NCI-H2029 treated with DMSO at 0.1 percent for 48 hours (cell line): ENCODE measurements at regions not wholly inside any gene's neighbourhood (a gene's known extent, or its start where the extent isn't known, plus 50 kb on each side); places are given as distances from the start of the nearest gene placed in this dataset.
"Not testable (repeated sequence)": the region's sequence is repeated elsewhere in the genome, so short reads cannot be mapped to it uniquely, and the experiment has no call there.

ENCODE experiments used
- DNase-seq: peaks from one replicate; lab custom pipeline; 2025; lab: John Stamatoyannopoulos, UW

- DNase-seq: no peak
These were observed 731.2 kb downstream of the TDRD15 start for GRCh38 chr2:21854938-21855337.

GRCh38 chr2:21856708-21857107 is 732.9 kb downstream of the TDRD15 start:
- no peak for DNase-seq

GRCh38 chr2:21860907-21861306 is 737.1 kb downstream of the TDRD15 start:
- no peak for DNase-seq

GRCh38 chr2:21866316-21866715 is 742.5 kb downstream of the TDRD15 start:
- no peak for DNase-seq

DNA sequence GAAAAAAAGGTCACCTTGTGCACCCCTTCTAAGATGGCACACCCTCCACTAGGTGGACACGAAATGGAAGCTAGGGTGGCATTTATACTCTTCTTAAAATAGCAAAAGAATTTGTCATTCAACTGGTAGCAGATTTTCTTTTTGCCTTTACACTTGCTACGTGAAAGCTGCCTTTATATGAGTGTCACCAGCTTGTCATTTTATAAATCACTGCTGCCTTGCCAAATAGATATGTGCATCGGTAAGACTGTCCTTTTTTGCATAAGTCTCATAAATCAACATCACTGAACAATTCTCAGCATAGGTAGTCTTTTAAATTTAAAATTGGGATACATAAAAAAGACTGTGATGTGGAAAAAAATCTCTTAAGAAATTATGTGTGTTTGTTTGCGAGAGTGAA is 764.1 kb downstream of the TDRD15 start:
- no peak for DNase-seq

GRCh38 chr2:21890041-21890440 is 766.3 kb downstream of the TDRD15 start:
- DNase-seq: no peak

DNA sequence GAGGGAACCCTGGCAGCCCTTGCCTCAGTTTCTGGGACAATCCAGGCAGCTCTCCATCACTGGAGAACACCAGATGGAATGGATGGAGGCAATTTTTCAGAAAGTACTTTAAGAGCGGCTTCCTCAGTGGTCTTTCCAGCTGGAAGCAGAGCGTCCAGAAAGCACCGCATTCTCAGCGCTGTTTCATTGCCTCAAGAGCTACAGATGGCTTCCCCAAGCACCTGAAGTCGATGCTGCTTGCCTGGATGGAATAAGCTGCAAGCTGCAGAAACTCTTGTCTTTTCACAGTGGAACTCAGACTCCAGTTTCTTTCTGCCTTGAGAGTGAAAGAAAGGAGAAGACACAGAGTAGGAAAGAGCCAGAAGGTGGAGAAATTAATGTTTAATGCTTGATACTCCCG is 766.9 kb downstream of the TDRD15 start:
- no peak for DNase-seq

DNA sequence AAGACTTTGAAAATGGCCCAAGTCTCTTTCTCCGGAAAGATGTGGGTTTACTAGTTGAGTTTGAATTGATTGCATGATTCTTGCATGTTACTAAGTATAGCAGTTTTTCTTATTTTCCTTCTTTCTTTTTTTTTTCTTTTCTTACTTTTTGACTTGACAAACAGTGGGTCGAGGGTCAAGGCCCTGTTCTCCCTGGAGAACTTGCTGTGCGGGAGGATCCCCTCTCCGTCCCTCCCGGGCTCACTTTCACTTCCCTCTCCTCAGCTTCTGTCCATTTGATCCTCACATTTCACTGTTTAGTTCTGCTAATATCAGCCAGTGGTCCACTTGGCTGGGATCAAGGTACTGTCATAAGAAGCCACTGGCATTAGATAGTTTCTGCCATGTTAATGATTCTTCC is 767.4 kb downstream of the TDRD15 start:
- no peak for DNase-seq

- no peak for DNase-seq
These were observed 768.4 kb downstream of the TDRD15 start for GRCh38 chr2:21892140-21892539.

DNA sequence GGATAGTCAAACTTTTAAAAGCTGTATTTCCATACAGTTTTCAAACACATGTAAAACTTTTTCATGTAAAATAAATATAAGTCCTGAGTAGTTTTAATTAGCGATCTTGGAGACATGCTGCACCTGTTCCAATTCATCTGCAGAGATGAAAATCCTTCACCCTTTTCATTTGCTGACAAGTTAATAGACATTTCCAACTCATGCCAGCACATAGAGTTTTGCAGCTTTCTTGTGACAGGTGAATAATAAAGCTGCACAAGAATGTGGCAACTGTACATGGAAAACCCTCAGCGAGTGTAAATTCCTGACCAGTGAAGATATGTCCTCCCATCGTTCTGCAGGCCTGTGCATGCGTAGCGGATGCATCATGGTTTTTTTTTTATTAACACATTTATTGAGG is 771.4 kb downstream of the TDRD15 start:
- no peak for DNase-seq

DNA sequence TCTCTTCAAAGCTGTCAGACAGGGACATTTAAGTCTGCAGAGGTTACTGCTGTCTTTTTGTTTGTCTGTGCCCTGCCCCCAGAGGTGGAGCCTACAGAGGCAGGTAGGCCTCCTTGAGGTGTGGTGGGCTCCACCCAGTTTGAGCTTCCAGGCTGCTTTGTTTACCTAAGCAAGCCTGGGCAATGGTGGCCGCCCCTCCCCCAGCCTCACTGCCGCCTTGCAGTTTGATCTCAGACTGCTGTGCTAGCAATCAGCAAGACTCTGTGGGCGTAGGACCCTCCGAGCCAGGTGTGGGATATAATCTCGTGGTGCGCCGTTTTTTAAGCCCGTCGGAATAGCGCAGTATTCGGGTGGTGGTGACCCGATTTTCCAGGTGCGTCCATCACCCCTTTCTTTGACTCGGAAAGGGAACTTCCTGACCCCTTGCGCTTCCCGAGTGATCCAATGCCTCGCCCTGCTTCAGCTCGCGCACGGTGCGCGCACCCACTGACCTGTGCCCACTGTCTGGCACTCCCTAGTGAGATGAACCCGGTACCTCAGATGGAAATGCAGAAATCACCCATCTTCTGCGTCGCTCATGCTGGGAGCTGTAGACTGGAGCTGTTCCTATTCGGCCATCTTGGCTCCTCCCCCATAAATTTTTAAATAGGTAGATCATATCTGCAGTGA is 785.1 kb downstream of the TDRD15 start:
- not testable (repeated sequence) for DNase-seq

GRCh38 chr2:21910832-21911507 is 787.2 kb downstream of the TDRD15 start:
- no peak for DNase-seq

DNA sequence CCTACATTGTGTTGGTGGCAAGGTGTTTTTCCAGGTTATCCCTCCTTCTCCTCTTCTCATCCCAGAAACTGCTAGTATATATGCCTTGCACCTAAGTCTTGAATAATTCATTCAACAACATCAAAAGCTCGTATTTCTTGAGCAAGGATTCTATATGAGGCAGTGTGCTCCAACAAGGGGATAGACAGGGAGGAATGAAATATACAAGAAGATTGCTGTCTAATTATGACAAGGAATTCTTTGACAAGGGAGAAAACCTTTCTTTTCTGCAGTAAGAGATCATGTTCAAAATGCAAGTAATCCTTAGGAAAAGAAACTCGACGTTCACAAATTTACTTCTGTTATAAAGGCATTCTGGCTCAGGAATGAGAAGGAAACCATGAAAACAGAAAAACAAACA is 788.6 kb downstream of the TDRD15 start:
- no peak for DNase-seq

- DNase-seq: no peak
These were observed 791.4 kb downstream of the TDRD15 start for GRCh38 chr2:21915201-21915600.

DNA sequence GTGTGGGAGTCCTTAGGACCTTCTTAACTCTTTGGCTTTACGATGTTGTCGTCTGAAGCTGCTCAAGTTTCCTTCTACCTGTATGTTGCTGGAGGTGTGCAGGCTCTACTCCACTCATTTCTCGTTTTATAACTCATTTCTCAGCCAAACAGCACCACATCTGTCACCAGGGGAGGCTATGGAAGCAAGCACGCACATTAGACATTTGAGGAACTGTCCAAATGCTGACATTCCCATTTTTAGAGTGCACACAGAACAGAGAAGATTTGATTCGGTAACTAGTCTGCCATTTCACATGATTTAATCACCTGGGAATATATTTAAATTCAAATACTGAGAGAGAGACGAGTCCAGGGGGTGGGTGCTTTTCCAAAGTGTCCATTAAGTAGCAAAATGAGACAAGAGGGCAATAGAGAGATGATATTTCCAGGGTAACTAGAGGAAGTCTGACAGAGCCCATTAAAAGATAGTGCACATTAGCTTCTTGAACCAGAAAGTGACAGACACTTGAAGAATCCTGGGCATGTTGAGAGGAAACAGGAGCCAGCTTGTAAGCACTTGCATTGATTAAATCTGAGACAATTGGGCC is 793.3 kb downstream of the TDRD15 start:
- no peak for DNase-seq

DNA sequence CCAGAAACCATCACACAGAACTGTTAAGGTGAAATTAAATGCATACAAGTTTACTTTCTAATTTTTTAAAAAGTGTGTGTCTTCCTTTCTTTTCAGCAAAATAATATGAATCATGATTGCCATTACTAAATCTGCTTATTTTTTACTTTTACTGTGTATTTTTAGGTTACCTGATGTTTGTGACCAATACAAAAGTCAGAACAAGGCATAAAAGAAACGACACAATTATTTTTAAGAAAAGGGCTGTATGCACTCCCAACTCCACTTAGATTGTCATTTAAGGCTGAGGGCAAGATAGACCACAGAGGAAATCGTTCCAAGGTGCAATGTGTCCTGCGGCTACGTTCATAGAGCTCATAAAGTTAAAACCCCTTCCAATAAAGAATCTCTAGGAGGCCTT is 797.0 kb downstream of the TDRD15 start:
- no peak for DNase-seq

- DNase-seq: no peak
These were observed 801.0 kb downstream of the TDRD15 start for GRCh38 chr2:21924640-21925285.

DNA sequence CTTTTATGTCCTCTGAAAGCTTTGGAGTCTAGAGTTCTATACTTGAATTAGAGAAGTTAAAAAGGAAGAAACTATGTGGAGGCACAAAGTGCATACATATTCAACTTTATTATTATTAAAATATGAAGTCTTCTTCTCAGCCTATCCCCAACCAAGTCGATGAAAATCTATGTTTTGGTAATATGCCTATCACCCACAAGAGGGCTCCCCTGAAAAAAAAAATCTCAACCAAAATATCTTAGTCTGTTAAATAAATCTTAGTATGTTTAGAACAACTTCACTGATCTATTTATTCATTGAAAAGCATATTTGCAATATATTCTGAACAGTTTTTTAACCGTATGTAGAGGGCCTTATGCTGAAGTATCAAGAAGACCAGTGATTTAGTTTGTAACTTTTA is 804.5 kb downstream of the TDRD15 start:
- DNase-seq: no peak

- no peak for DNase-seq
These were observed 806.5 kb downstream of the TDRD15 start for GRCh38 chr2:21930226-21930625.

- no peak for DNase-seq
These were observed 816.2 kb downstream of the TDRD15 start for GRCh38 chr2:21939967-21940366.

DNA sequence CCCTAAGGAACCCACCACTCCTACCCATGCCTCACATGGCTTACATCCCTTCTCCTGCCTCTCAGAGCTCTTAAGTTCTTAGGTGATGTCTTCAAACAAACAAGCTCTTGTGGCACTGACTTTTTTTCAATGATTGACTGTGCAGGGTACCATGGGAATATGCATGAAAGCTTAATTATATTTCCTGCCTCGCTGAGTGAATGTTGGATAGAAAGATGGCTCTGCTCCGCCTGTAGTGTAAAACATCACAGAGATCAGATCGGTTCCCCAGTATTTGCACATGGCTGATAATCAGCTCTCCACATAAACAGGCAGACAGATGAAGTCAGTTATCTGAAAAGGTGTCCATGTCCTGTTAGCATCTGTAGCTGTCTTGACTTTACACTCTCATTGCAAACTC is 820.8 kb downstream of the TDRD15 start:
- DNase-seq: no peak

- DNase-seq: no peak
These were observed 821.9 kb downstream of the TDRD15 start for GRCh38 chr2:21945658-21946057.

- no peak for DNase-seq
These were observed 823.3 kb downstream of the TDRD15 start for GRCh38 chr2:21947046-21947445.
